ENCODE measurements at regions not wholly inside any gene's neighbourhood (a gene's known extent, or its start where the extent isn't known, plus 50 kb on each side); places are given as distances from the start of the nearest gene placed in this dataset.

DNA sequence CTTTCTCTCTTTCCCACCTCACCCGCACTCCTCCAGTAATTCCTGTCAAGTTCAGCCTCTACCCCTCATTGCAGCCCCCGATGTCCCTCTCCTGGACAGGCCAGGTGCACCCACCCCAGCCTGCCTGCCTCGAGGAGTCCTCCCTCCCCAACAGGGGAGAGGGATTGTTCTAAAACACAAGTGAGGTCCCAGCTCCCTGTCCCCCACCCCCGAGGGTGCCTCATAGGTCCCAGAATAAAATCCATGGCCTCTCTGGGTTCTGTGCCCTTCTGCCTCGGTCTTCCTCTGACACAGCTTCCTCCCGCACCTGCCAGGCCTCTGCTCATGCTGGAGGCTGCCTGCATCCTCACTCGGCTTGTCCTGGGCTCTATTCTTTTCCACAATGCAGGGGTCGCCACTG lies 720.1 kb downstream of the BRD1 start:
- no peak overlapping the region for H3K9ac ChIP-seq (ENCODE audit: low read length)
- no peaks in the 10 kb centered on the region for H3K79me2 ChIP-seq (ENCODE audit: low read length)
- 0 out of 2 replicates have a peak, but pooled peaks cover 5% of the 10 kb centered on the region for H4K20me1 ChIP-seq (ENCODE audit: insufficient read depth, low read depth, low read length)
- H3K4me3 ChIP-seq (ENCODE audit: low read length) = no peak overlapping the region
- no peaks in the 10 kb centered on the region for H3K4me1 ChIP-seq (ENCODE audit: low read length)
- H3K9me3 ChIP-seq (ENCODE audit: low read length) = no peaks in the 10 kb centered on the region
- no peaks in the 10 kb centered on the region for H3K27me3 ChIP-seq (ENCODE audit: low read length)
- H3K9me2 ChIP-seq (replicated peaks; ENCODE audit: insufficient read depth, low read length) = no peaks in the 10 kb centered on the region
- H2AFZ ChIP-seq (ENCODE audit: low read length) = no peak overlapping the region
- no peak for DNase-seq
- H3K4me2 ChIP-seq (ENCODE audit: low read depth, low read length, poor library complexity, severe bottlenecking) = no peak overlapping the region
- H3K36me3 ChIP-seq (ENCODE audit: insufficient read depth, low read length) = no peaks in the 10 kb centered on the region
- H3K27ac ChIP-seq (ENCODE audit: low read length) = no peak overlapping the region

DNA sequence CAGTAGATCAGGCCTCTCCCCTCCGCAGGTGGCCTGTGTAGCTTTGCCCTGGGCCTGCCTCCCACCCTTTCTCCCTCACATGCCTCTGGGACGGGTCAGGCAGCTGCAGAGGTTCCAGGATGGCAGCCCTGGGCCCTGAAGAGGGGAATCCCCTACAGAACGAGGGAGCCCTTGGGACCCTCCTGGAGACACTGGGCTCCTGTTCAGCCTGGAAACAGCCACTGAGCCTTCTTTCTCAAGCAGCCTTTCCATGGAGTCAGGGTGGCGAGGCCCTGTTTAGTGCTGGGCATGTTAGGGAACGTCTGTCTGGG lies 720.9 kb downstream of the BRD1 start:
- no peaks in the 10 kb centered on the region for H3K27me3 ChIP-seq (ENCODE audit: low read length)
- no peak overlapping the region for H3K27ac ChIP-seq (ENCODE audit: low read length)
- H3K4me1 ChIP-seq (ENCODE audit: low read length) = no peaks in the 10 kb centered on the region
- no peak for DNase-seq
- no peaks in the 10 kb centered on the region for H3K79me2 ChIP-seq (ENCODE audit: low read length)
- H3K4me3 ChIP-seq (ENCODE audit: low read length) = no peak overlapping the region
- H3K4me2 ChIP-seq (ENCODE audit: low read depth, low read length, poor library complexity, severe bottlenecking) = no peak overlapping the region
- H3K9me2 ChIP-seq (replicated peaks; ENCODE audit: insufficient read depth, low read length) = no peaks in the 10 kb centered on the region
- H3K9ac ChIP-seq (ENCODE audit: low read length) = no peak overlapping the region
- 0 out of 2 replicates have a peak, but pooled peaks cover 5% of the 10 kb centered on the region for H4K20me1 ChIP-seq (ENCODE audit: insufficient read depth, low read depth, low read length)
- H2AFZ ChIP-seq (ENCODE audit: low read length) = no peak overlapping the region
- H3K9me3 ChIP-seq (ENCODE audit: low read length) = no peaks in the 10 kb centered on the region
- no peaks in the 10 kb centered on the region for H3K36me3 ChIP-seq (ENCODE audit: insufficient read depth, low read length)

DNA sequence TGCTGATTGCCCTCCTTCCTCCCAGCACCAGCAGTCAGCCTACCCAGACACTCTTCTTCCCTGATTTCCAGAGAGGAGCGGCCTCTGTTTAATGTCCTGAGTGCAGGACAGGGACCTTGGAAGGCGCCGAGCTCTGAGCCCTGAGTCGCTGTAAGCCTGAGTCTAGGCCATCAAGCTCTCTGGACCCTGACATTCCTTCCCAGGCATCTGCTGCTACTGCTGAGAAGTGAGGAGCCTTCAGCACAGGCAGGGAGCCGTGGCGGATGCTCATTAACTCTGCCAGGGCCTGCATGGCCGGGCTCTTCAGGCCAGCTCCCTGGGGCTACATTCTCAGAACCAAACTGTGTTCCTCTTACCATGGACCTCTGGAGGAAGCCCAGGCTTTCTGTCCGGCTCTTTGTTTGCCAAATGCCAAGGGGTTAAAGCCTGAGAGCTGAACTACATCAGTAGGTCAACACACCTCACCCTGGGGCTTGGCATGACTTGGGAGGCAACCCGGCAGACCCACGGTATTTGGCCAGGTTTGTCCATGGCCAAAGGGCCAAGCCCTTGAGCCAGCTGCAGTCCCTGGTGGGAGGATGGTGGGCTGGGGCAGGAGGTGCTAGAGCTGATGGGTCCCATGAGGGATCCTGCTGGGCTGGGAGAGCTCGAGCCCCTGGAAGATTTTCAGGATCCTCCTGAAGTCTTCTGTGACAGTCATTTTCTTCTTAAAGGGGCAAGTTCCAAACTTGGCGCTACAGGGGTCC lies 721.4 kb downstream of the BRD1 start:
- H3K4me1 ChIP-seq (ENCODE audit: low read length) = no peaks in the 10 kb centered on the region
- H3K9me3 ChIP-seq (ENCODE audit: low read length) = no peaks in the 10 kb centered on the region
- no peaks in the 10 kb centered on the region for H3K36me3 ChIP-seq (ENCODE audit: insufficient read depth, low read length)
- H3K9ac ChIP-seq (ENCODE audit: low read length) = no peak overlapping the region
- no peaks in the 10 kb centered on the region for H3K79me2 ChIP-seq (ENCODE audit: low read length)
- no peak overlapping the region for H3K4me2 ChIP-seq (ENCODE audit: low read depth, low read length, poor library complexity, severe bottlenecking)
- no peaks in the 10 kb centered on the region for H3K27me3 ChIP-seq (ENCODE audit: low read length)
- no peak overlapping the region for H3K4me3 ChIP-seq (ENCODE audit: low read length)
- no peaks in the 10 kb centered on the region for H3K9me2 ChIP-seq (replicated peaks; ENCODE audit: insufficient read depth, low read length)
- 0 out of 2 replicates have a peak, but pooled peaks cover 5% of the 10 kb centered on the region for H4K20me1 ChIP-seq (ENCODE audit: insufficient read depth, low read depth, low read length)
- no peak for DNase-seq
- H2AFZ ChIP-seq (ENCODE audit: low read length) = no peak overlapping the region
- no peak overlapping the region for H3K27ac ChIP-seq (ENCODE audit: low read length)

DNA sequence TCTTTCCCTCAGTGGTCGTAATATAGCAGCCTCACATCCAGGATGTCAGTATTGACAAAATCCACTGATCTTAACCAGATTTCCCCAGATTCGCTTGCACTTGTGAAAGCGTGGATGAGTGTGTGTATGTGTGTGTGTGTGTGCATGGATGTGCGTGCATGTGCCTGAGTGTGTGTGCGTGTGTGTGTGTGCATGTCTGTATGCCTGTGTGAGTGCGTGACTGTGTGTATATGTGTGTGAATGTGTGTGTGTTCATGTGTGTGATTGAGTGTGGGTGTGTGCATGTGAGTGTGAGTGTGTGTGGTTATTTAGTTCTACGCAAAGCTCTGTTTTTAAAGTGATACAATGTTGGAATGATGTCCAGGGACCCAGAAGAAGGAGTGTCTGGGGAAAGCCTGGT lies 723.2 kb downstream of the BRD1 start:
- H3K9me3 ChIP-seq (ENCODE audit: low read length) = no peaks in the 10 kb centered on the region
- no peaks in the 10 kb centered on the region for H3K27me3 ChIP-seq (ENCODE audit: low read length)
- H3K4me2 ChIP-seq (ENCODE audit: low read depth, low read length, poor library complexity, severe bottlenecking) = no peak overlapping the region
- no peak overlapping the region for H3K9ac ChIP-seq (ENCODE audit: low read length)
- no peak overlapping the region for H3K27ac ChIP-seq (ENCODE audit: low read length)
- no peaks in the 10 kb centered on the region for H3K9me2 ChIP-seq (replicated peaks; ENCODE audit: insufficient read depth, low read length)
- no peaks in the 10 kb centered on the region for H3K79me2 ChIP-seq (ENCODE audit: low read length)
- H4K20me1 ChIP-seq (ENCODE audit: insufficient read depth, low read depth, low read length) = no peaks in the 10 kb centered on the region
- no peak overlapping the region for H3K4me3 ChIP-seq (ENCODE audit: low read length)
- no peak overlapping the region for H2AFZ ChIP-seq (ENCODE audit: low read length)
- H3K36me3 ChIP-seq (ENCODE audit: insufficient read depth, low read length) = no peaks in the 10 kb centered on the region
- DNase-seq = no peak
- H3K4me1 ChIP-seq (ENCODE audit: low read length) = no peaks in the 10 kb centered on the region

DNA sequence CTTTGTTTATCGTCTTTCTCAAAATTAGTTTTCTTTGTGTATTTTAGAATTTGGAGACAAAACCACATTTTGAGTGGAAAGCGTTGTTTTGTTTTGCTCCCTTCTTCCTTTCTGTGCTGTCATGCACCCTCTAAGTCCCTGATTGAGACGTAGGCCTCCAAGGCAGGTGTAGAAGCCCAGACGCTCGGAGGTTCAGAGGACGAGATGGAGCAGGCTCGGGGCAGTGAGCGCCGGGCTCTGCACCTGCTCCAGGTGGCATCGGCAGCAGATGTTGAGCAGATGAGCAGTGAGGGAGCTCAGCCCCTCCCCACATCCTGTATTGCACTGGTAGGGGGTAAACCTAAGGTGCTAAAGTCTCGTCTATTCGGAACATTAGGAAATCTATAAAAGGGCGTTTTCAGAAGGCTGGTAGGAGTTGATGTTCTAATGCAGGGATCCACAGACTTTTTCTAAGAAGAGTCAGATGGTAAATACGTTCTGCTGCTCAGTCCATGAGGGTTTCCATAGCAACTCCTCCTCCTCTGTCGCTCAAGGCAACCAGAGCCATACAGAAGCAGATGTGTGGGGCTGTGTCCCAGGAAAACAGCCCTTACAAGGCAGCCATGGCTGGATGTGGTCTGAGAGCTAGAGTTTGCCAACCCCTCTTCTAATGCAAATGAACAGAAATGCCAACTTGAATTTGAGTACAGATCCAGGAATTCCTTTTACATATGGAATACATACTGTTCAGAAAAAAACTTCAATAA lies 724.2 kb downstream of the BRD1 start:
- Histone ChIP-seq H4K20me1 (ENCODE audit: insufficient read depth, low read depth, low read length) (no peaks in the 10 kb centered on the region), H2AFZ (ENCODE audit: low read length) (no peak overlapping the region), H3K9ac (ENCODE audit: low read length) (no peak overlapping the region), H3K27me3 (ENCODE audit: low read length) (no peaks in the 10 kb centered on the region), H3K4me3 (ENCODE audit: low read length) (no peak overlapping the region), H3K9me3 (ENCODE audit: low read length) (no peaks in the 10 kb centered on the region), H3K36me3 (ENCODE audit: insufficient read depth, low read length) (no peaks in the 10 kb centered on the region), H3K4me1 (ENCODE audit: low read length) (no peaks in the 10 kb centered on the region), H3K79me2 (ENCODE audit: low read length) (no peaks in the 10 kb centered on the region), H3K4me2 (ENCODE audit: low read depth, low read length, poor library complexity, severe bottlenecking) (no peak overlapping the region), H3K27ac (ENCODE audit: low read length) (no peak overlapping the region), H3K9me2 (replicated peaks; ENCODE audit: insufficient read depth, low read length) (no peaks in the 10 kb centered on the region)
- DNase-seq = no peak

DNA sequence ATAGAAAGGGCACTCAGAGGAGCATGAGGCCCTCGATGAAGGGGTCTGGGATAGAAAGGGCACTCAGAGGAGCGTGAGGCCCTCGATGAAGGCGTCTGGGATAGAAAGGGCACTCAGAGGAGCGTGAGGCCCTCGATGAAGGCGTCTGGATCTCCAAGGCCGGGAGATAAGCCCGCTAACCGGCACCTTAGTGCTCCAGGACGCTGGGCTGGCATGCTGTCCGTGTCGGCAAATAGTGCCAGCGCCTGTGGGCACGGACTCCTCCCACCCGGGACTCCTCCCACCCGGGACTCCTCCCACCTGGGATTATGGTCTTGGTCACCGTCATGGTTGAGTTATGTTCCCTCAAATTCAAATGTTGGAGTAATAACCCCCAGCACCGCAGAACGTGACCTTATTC lies 725.3 kb downstream of the BRD1 start:
- H3K9me2 ChIP-seq (replicated peaks; ENCODE audit: insufficient read depth, low read length) = no peaks in the 10 kb centered on the region
- no peaks in the 10 kb centered on the region for H3K9me3 ChIP-seq (ENCODE audit: low read length)
- no peak overlapping the region for H3K9ac ChIP-seq (ENCODE audit: low read length)
- H4K20me1 ChIP-seq (ENCODE audit: insufficient read depth, low read depth, low read length) = no peaks in the 10 kb centered on the region
- no peak overlapping the region for H2AFZ ChIP-seq (ENCODE audit: low read length)
- no peak overlapping the region for H3K4me2 ChIP-seq (ENCODE audit: low read depth, low read length, poor library complexity, severe bottlenecking)
- no peak overlapping the region for H3K27ac ChIP-seq (ENCODE audit: low read length)
- no peaks in the 10 kb centered on the region for H3K79me2 ChIP-seq (ENCODE audit: low read length)
- H3K27me3 ChIP-seq (ENCODE audit: low read length) = no peaks in the 10 kb centered on the region
- no peaks in the 10 kb centered on the region for H3K36me3 ChIP-seq (ENCODE audit: insufficient read depth, low read length)
- DNase-seq = no peak
- H3K4me3 ChIP-seq (ENCODE audit: low read length) = no peak overlapping the region
- no peaks in the 10 kb centered on the region for H3K4me1 ChIP-seq (ENCODE audit: low read length)

DNA sequence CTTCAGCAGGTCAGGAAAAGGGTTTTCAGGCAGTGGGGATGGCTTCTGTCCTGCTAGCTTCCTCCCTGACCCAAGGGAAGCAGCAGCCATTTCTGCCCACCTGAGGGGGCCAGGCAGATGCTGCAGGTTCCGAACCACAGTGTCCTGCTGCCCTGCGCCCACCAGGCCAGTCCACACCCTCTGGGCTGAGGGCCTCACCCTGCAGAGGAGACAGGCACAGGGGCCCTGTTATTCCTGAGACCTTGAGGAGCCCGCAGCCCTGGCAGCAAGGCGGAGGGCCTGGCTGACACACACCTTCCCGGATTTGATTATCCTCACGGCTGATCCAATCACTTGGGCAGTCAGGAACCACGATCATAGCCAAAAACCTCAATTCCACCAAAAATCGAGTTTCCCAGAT lies 725.8 kb downstream of the BRD1 start:
- Histone ChIP-seq H3K9me3 (ENCODE audit: low read length) (no peaks in the 10 kb centered on the region), H3K9ac (ENCODE audit: low read length) (no peak overlapping the region), H3K4me3 (ENCODE audit: low read length) (no peak overlapping the region), H3K36me3 (ENCODE audit: insufficient read depth, low read length) (no peaks in the 10 kb centered on the region), H3K4me2 (ENCODE audit: low read depth, low read length, poor library complexity, severe bottlenecking) (no peak overlapping the region), H3K79me2 (ENCODE audit: low read length) (no peaks in the 10 kb centered on the region), H4K20me1 (ENCODE audit: insufficient read depth, low read depth, low read length) (no peaks in the 10 kb centered on the region), H2AFZ (ENCODE audit: low read length) (no peak overlapping the region), H3K27ac (ENCODE audit: low read length) (no peak overlapping the region), H3K27me3 (ENCODE audit: low read length) (no peaks in the 10 kb centered on the region), H3K4me1 (ENCODE audit: low read length) (no peaks in the 10 kb centered on the region), H3K9me2 (replicated peaks; ENCODE audit: insufficient read depth, low read length) (no peaks in the 10 kb centered on the region)
- no peak for DNase-seq

DNA sequence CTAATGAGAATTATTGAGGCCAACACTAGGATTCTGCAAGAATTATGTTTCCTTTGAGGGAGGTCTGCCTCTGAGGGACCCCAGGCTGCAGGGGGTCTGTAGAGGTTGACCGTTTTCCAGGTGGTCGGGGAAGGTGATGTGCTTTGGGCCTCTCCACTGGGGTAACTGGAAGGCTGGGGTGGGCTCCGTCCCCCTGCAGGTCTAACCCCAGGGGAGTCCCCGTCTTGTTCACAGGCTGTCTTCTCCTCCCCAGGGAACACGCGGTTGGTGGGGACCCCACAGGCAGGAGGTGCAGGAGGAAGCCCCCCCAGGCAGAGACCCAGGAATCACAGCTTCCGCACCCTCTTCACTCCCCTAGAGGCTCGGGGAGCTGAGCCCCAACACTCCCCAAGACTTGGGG lies 726.4 kb downstream of the BRD1 start:
- H3K79me2 ChIP-seq (ENCODE audit: low read length) = no peaks in the 10 kb centered on the region
- H3K27ac ChIP-seq (ENCODE audit: low read length) = no peak overlapping the region
- DNase-seq = no peak
- no peak overlapping the region for H3K4me2 ChIP-seq (ENCODE audit: low read depth, low read length, poor library complexity, severe bottlenecking)
- no peak overlapping the region for H2AFZ ChIP-seq (ENCODE audit: low read length)
- H3K9me2 ChIP-seq (replicated peaks; ENCODE audit: insufficient read depth, low read length) = no peaks in the 10 kb centered on the region
- H3K4me1 ChIP-seq (ENCODE audit: low read length) = no peaks in the 10 kb centered on the region
- no peaks in the 10 kb centered on the region for H3K27me3 ChIP-seq (ENCODE audit: low read length)
- H3K9ac ChIP-seq (ENCODE audit: low read length) = no peak overlapping the region
- H3K36me3 ChIP-seq (ENCODE audit: insufficient read depth, low read length) = no peaks in the 10 kb centered on the region
- H4K20me1 ChIP-seq (ENCODE audit: insufficient read depth, low read depth, low read length) = no peaks in the 10 kb centered on the region
- H3K9me3 ChIP-seq (ENCODE audit: low read length) = no peaks in the 10 kb centered on the region
- H3K4me3 ChIP-seq (ENCODE audit: low read length) = no peak overlapping the region

All from Karpas-422 (cell line).